Liver (tissue), 3 donors: ENCODE measurements at regions not wholly inside any gene's neighbourhood (a gene's known extent, or its start where the extent isn't known, plus 50 kb on each side); places are given as distances from the start of the nearest gene placed in this dataset.

ENCODE experiments used
- CTCF ChIP-seq: fragments of 150-350 bp; IDR thresholded peaks from 2 replicates; pipeline ENCODE4 v1.5.1; 2017; ENCODE audit warnings: improper control_type of control experiment, low read depth, low read length; ENCODE audit not compliant: missing input control
- EGR1 ChIP-seq, 2 donors: IDR thresholded peaks; 2 replicates each; pipeline ENCODE4 v1.6.1; 2016 to 2018; ENCODE audit warnings: antibody characterized with exemption in 2 of 2, low read depth in 2 of 2
- FOXA1 ChIP-seq: IDR thresholded peaks from 2 replicates; pipeline ENCODE4 v1.6.1; 2016; ENCODE audit warnings: antibody characterized with exemption
- GABPA ChIP-seq, 2 donors: IDR thresholded peaks in 1 of 2; conservative IDR thresholded peaks in 1 of 2; 2 replicates each; pipeline ENCODE4 v1.6.1; 2016; ENCODE audit warnings: antibody characterized with exemption in 2 of 2, mild to moderate bottlenecking in 1 of 2, moderate library complexity in 1 of 2
- JUND ChIP-seq, 2 donors: IDR thresholded peaks; 2 replicates each; pipeline ENCODE4 v1.6.1; 2016; ENCODE audit warnings: antibody characterized with exemption in 2 of 2
- MAX ChIP-seq: IDR thresholded peaks from 2 replicates; pipeline ENCODE4 v1.6.1; 2016; ENCODE audit warnings: antibody characterized with exemption
- NR2F2 ChIP-seq: IDR thresholded peaks from 2 replicates; pipeline ENCODE4 v1.6.1; 2016; ENCODE audit warnings: antibody characterized with exemption
- RAD21 ChIP-seq, 2 donors: IDR thresholded peaks; 2 replicates each; pipeline ENCODE4 v1.6.1; 2016; ENCODE audit warnings: antibody characterized with exemption in 2 of 2, mild to moderate bottlenecking in 2 of 2
- RXRA ChIP-seq, 2 donors: IDR thresholded peaks; 2 replicates each; pipeline ENCODE4 v1.6.1; 2017 to 2018; ENCODE audit warnings: antibody characterized with exemption in 2 of 2, mild to moderate bottlenecking in 1 of 2
- SP1 ChIP-seq: IDR thresholded peaks from 2 replicates; pipeline ENCODE4 v1.6.1; 2018; ENCODE audit warnings: antibody characterized with exemption, mild to moderate bottlenecking
- TAF1 ChIP-seq: conservative IDR thresholded peaks from 2 replicates; pipeline ENCODE4 v1.6.1; 2016; ENCODE audit warnings: antibody characterized with exemption, mild to moderate bottlenecking
- YY1 ChIP-seq: IDR thresholded peaks from 2 replicates; pipeline ENCODE4 v1.6.1; 2016; ENCODE audit warnings: antibody characterized with exemption, mild to moderate bottlenecking
- ZBTB33 ChIP-seq: IDR thresholded peaks from 2 replicates; pipeline ENCODE4 v1.6.1; 2016; ENCODE audit warnings: antibody characterized with exemption
- TF ChIP-seq, protein P1 (sequence below): IDR thresholded peaks from 2 replicates; pipeline ENCODE4 v1.6.1; 2016; ENCODE audit warnings: antibody characterized with exemption, mild to moderate bottlenecking
- donor health status: healthy.
- donor health status: healthy.

- no peak for TF ChIP-seq CTCF
- TF ChIP-seq MAX, result no peak
- TF ChIP-seq RAD21 (IDR thresholded peaks at IDR 0.05), result no peak
- no peak for TF ChIP-seq RXRA (IDR thresholded peaks at IDR 0.05)
- TF ChIP-seq NR2F2, result no peak
- no peak for TF ChIP-seq YY1
- no peak for TF ChIP-seq SP1
- TF ChIP-seq, protein P1, sequence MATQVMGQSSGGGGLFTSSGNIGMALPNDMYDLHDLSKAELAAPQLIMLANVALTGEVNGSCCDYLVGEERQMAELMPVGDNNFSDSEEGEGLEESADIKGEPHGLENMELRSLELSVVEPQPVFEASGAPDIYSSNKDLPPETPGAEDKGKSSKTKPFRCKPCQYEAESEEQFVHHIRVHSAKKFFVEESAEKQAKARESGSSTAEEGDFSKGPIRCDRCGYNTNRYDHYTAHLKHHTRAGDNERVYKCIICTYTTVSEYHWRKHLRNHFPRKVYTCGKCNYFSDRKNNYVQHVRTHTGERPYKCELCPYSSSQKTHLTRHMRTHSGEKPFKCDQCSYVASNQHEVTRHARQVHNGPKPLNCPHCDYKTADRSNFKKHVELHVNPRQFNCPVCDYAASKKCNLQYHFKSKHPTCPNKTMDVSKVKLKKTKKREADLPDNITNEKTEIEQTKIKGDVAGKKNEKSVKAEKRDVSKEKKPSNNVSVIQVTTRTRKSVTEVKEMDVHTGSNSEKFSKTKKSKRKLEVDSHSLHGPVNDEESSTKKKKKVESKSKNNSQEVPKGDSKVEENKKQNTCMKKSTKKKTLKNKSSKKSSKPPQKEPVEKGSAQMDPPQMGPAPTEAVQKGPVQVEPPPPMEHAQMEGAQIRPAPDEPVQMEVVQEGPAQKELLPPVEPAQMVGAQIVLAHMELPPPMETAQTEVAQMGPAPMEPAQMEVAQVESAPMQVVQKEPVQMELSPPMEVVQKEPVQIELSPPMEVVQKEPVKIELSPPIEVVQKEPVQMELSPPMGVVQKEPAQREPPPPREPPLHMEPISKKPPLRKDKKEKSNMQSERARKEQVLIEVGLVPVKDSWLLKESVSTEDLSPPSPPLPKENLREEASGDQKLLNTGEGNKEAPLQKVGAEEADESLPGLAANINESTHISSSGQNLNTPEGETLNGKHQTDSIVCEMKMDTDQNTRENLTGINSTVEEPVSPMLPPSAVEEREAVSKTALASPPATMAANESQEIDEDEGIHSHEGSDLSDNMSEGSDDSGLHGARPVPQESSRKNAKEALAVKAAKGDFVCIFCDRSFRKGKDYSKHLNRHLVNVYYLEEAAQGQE, result no peak
- no peak for TF ChIP-seq GABPA (IDR thresholded peaks at IDR 0.05 in 1 of 2, conservative IDR thresholded peaks at IDR 0.05 in 1 of 2)
- TF ChIP-seq EGR1 (IDR thresholded peaks at IDR 0.05; ENCODE audit: low read depth in 2 of 2), result no peak
- TF ChIP-seq ZBTB33, result no peak
- no peak for TF ChIP-seq JUND (IDR thresholded peaks at IDR 0.05)
- TF ChIP-seq FOXA1, result no peak
- TF ChIP-seq TAF1, result no peak
These were observed 801.6 kb upstream of the POU3F3 start for GRCh38 chr2:104052356-104052755.
